Activated CD4-positive, alpha-beta T cell treated with anti-CD3 and anti-CD28 coated beads, Interleukin-10, Interleukin-2, amounts not matched to agents 100 ng/mL and 50 ng/mL, durations not matched to agents 16 hours and 8 hours (primary cell): ENCODE measurements at regions not wholly inside any gene's neighbourhood (a gene's known extent, or its start where the extent isn't known, plus 50 kb on each side); places are given as distances from the start of the nearest gene placed in this dataset.
A peak's percentile ranks its signal among the peaks of the same experiment; 100 is the strongest.
"Not testable (repeated sequence)": the region's sequence is repeated elsewhere in the genome, so short reads cannot be mapped to it uniquely, and the experiment has no call there.

Source experiments
- DNase-seq: peaks from one replicate; pipeline ENCODE4 v3.0.0-alpha.2; 2020

DNA sequence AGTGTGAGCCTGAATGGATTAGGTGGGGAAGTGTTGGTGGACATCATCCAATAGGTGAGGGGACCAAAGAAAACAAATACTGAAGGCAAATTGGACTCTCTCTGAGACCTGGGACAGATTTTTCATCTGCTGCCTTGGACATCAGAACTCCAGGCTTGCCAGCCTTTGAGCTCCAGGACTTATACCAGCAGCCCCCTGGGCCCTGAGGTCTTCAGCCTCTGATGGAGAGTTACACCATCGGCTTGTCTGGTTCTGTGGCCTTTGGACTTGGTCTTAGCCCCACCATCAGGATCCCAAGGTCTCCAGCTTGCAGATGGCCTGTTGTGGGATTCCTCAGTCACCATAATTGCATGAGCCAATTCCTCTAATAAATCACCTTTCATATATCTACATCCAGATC is 80.8 kb upstream of the SLC8A3 start:
- no peak for DNase-seq

DNA sequence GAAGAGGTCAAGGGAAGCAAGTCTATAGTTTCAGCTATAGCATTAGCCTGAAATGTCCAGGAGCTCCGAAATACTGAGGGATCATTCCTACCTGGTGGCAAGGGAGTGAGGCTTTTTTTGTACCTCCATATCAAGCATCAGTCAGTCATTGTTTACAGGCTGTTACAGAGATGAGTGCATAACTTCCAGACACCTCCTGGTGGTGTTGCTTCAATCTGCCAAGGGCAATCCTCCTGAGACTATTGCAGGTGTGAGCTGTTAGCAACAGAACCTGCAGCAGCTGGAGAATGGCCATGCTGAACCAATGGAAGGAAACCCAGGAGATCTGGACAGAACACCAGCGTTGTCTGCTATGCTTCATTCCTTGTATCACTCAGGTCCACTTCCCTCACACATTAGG is 80.0 kb upstream of the SLC8A3 start:
- no peak for DNase-seq

- peak; percentile 40 for DNase-seq
These were observed 77.4 kb upstream of the SLC8A3 start for GRCh38 chr14:70266157-70266556.

DNA sequence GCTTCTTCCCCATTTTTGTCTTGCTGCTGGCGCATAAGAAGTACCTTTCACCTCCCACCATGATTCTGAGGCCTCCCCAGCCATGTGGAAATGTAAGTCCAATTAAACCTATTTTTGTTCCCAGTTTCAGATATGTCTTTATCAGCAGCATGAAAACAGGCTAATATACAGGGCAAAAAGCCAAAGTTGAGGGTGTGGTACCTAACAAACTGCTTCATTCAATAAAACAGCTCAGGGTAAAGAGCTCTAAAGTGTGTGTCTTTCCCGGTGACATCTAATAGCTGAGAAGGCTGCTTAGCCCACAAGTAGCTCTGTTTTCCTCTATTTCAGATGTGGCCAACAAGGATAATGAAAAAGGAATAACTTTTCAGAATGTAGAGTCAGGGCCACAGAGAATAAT is 76.7 kb upstream of the SLC8A3 start:
- DNase-seq = no peak

GRCh38 chr14:70259420-70259819 is 70.7 kb upstream of the SLC8A3 start:
- DNase-seq = no peak

DNA sequence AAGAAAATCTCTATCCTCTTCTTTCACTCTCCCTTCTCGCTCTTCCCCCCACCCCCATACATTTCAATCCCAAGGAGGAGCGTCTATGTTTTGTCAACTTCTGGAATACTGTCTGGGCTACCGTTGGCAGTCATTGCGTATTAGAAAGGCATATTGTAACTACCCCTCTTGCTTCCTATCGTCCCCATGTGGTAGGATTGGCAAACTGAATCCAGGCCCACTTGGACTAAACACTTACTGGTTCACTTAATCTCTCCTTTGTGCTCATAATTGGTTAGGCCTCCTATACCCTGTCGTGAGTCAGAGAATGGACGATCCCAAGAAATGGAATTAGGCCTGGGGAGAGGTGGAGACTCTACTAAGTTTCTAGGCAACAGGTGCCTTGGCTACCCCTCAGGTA is 68.8 kb upstream of the SLC8A3 start:
- peak; percentile 45 for DNase-seq

DNA sequence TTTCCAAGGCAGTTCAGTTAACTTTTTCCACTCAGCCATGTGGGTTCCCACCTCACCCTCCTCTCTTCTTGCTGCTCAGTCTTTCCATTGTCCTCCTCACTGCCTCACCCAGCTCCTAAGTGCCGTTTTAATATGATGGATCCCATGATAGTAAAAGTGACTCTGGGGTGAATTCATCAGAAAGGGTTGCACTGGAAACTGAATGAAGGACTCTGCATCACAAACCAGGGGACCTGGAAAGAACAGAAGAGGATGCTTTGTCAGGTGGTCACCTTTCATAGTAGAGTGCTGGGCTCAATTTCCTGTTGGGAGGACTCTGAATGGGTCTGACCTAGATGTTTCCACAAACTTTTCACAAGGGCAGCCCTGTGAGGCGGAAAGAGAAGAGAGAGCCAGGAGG is 67.8 kb upstream of the SLC8A3 start:
- DNase-seq = no peak

- peak; percentile 44 for DNase-seq
These were observed 66.6 kb upstream of the SLC8A3 start for GRCh38 chr14:70255071-70256057.

- peak; percentile 3 for DNase-seq
These were observed 65.8 kb upstream of the SLC8A3 start for GRCh38 chr14:70254476-70254961.

DNA sequence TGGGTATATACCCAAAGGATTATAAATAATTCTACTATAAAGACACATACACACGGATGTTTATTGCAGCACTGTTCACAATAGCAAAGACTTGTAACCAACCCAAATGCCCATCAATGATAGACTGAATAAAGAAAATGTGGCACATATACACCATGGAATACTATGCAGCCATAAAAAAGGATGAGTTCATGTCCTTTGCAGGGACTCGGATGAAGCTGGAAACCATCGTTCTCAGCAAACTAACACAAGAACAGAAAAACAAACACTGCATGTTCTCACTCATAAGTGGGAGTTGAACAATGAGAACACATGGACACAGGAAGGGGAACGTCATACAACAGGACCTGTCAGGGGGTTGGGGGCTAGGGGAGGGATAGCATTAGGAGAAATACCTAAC is 64.8 kb upstream of the SLC8A3 start:
- DNase-seq = not testable (repeated sequence)

GRCh38 chr14:70245026-70245425 is 56.3 kb upstream of the SLC8A3 start:
- DNase-seq = no peak

GRCh38 chr14:70239802-70240201 is 51.1 kb upstream of the SLC8A3 start:
- no peak for DNase-seq

- DNase-seq = not testable (repeated sequence)
These were observed 49.9 kb upstream of the SLC8A3 start for GRCh38 chr14:70238635-70239034.
